Stimulated activated CD8-positive, alpha-beta memory T cell treated with anti-CD3 and anti-CD28 coated beads, Interleukin-15, amount 100 ng/mL, for 48 hours (primary cell): ENCODE measurements at regions not wholly inside any gene's neighbourhood (a gene's known extent, or its start where the extent isn't known, plus 50 kb on each side); places are given as distances from the start of the nearest gene placed in this dataset.

Experiments used
- DNase-seq, 2 donors: peaks; one replicate each; pipeline ENCODE4 v3.0.0-alpha.2; 2020; ENCODE audit warnings: low read depth in 2 of 2

DNA sequence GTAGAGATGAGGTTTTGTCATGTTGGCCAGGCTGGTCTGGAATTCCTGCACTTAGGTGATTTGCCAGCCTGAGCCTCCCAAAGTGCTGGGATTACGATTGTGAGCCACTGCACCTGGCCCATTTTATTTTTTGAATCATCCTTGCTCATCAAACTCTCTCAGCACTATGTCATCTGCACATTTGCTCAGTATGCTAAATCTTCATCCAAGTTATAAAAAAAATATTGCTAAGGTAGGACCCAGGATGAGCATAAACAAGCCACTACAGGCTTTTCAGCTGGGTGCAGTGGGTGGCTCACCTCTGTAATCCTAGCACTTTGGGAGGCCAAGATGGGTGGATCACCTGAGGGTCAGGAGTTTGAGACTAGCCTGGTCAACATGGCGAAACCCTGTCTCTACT, 510.1 kb upstream of the LARGE1 start:
- no peak for DNase-seq

DNA sequence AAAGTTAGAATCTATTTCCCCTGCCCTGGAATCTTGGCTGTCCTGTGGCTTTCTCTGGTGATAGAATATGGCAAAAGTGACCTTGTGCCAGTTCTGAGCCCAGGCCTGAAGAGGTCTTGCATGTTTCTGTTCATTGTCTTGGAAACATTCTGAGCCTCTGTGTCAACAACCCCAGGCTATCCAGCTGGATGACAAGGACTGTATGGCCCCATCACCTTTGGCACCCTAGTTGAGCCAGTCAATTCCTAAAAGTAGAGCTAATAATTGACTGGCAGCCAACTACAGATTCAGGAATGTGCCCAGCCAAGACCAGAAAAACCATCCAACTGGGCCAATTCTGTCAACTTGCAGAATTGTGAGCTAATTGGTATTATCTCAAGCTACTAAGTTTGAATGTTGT, 514.1 kb upstream of the LARGE1 start:
- DNase-seq: no peak

DNA sequence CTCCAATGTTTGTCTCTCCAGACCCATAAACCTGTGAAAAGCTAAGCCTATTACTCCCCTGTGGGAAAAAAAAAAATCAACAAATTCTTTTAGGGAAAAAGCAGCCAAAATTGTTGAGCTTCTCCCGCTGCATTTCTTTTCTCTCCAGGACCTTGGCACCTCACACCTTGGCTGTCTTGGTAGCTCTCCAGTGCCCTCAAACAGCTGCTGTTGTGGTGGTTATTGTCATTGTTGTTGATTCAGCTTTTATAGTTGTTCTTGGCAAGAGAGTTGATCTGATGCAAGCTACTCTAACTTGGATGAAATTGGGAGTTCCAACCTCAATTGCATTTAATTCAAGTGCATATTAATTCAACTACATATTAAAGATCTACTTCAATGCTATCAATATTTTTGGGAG, 516.9 kb upstream of the LARGE1 start:
- DNase-seq: no peak

DNA sequence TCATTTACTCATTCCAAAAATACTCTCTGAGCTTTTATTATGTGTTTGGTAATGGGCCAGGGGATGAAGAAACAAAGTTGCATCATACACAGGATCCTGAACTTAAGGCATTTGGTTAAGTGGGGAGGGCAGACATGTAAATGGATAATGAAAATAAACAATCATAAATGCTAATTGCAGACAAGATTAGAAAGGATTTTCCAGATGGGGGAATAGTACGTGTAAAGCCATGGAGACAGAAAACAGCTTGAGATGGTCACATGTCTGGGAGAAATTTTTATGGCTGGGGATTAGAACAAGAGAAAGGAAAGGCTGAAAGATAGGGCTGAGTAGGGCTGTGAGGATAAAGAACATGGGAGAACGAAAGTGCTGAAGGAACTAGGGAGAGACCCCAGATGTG, 534.3 kb upstream of the LARGE1 start:
- no peak for DNase-seq

DNA sequence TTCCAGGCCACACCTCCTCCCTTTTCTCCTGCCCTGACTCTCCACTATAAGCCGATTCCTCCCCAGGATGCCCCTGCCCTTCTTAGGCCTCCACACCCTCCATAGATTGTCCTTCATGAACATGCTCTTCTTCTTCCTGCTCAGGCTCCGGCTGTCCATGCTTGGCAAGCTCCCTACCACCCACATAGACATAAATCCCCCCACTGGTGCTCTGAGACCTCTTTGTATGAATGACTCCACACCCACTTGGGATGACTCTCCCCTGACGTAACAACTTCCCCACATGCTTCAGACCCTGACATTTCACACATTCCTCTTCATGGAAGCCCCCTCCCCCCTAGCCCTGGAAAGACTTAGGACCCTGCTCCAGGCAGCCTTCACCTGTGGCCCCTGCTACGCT, 542.5 kb upstream of the LARGE1 start:
- no peak for DNase-seq

DNA sequence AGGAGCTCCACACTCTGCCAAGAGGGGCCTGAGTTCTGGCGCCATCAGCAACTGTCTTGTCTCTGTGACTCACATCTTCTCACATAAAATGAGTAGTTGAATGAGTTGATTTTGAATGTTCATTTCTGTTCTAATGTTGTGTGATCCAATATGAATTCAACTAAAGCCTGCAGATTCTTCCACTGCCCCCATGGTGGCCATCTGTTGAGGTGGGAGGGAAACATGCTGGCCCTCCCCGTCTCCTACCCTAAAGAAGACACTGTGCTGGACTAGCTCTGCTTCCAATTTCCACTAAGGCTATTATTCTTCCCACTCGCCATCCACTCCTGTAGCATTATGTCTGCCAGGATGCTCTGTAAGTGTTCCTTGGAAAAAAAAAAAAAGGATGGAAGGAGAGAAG, 555.6 kb upstream of the LARGE1 start:
- no peak for DNase-seq

DNA sequence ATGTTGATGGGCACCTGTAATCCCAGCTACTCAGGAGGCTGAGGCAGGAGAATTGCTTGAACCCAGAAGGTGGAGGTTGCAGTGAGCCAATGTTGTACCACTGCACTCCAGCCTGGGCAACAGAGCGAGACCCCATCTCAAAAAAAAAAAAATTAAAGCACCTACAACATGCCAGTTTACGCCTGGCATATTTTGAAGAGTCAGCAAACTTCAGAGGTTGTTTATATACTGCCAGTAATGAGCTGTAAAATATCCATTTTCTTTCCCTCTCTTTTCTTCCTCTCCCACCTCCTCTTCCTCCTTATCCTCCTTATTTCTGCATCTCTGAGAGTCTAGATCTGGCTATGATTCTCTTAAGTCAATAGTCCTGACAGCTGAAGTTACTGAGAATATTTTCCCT, 556.5 kb upstream of the LARGE1 start:
- DNase-seq: no peak

DNA sequence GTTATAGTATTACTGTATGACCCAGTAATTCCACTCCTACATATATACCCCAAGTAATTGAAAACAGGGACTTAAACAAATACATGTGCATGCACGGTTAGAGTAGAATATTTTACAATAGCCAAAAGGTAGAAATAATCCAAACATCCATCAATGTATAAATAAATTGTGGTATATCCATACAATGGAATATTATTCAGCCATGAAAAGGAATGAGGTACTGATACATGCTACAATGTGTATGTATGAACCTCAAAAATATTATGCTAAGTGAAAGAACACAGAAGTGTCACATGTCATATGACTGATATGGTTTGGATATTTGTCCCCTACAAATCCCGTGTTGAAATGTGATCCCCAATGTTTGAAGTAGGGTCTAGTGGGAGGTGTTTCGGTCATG, 560.8 kb upstream of the LARGE1 start:
- no peak for DNase-seq

DNA sequence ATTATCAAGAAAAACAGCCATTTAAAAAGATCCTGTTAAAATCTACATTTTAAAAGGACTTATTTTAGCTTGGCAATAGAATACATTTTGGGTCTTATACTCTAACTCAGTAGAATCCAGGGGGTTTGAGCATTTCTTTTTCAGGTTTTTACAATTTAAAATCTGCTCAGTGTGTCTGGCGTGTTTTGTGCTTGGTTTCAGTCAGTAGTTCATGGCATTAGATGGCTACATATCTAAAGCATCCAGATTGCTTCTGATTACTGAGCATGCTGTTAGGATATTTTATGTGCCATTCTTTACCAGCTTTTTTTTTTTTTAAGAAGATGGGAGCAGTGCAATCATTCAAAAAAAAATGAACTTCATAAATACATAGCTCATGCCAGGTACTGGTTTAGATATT, 566.1 kb upstream of the LARGE1 start:
- DNase-seq: no peak

DNA sequence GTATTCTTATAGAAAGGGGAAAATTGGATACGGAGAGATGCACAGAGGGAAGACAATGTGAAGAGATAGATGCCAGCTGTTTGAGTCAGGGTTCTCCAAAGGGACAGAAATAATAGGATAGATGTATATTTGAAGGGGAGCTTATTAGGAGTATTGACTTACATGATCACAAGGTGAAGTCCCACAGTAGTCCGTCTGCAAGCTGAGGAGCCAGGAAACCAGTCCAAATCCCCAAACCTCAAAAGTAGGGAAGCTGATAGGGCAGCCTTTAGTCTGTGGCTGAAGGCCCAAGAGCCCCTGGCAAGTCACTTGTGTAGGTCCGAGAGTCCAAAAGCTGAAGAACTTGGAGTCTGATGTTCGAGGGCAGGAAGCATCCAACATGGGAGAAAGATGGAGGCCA, 569.6 kb upstream of the LARGE1 start:
- DNase-seq: no peak

DNA sequence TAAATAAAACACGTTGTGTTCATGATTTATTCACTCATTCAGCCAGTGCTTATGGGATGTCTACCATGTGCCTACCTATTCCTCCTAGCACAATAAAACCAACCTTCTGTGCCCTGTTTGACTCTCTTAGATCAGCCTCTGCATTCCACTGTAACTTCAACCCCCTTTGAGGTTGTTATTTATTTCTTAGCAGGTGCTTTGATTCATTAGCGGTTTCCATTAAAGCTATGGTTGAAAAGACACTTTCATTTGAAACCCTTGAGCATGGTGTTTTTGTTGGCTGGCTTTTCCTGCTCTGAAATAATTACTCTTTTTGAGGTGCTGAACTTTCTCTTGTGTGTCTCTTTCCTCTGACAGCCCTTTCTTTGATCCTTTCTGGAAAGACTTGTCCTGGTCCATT, 570.6 kb upstream of the LARGE1 start:
- no peak for DNase-seq

DNA sequence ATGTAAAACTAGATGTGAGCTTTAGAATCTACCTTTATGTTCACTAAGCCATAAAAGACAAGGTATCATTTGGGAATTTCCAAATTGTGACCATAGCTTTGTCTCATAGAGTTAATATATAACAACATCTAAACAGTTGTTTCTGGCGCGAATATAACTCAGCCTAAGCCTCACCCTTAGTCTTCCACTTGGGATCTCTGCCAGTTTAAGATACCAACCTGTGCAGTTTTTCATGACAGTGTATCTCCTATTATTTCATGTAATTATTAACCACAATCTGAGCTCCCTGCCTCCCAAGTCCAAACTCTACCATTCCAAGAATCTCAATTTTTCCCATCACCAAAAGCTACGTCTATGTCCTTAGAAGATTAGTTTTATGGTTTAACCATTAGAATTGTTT, 572.5 kb upstream of the ISX start:
- DNase-seq: no peak

DNA sequence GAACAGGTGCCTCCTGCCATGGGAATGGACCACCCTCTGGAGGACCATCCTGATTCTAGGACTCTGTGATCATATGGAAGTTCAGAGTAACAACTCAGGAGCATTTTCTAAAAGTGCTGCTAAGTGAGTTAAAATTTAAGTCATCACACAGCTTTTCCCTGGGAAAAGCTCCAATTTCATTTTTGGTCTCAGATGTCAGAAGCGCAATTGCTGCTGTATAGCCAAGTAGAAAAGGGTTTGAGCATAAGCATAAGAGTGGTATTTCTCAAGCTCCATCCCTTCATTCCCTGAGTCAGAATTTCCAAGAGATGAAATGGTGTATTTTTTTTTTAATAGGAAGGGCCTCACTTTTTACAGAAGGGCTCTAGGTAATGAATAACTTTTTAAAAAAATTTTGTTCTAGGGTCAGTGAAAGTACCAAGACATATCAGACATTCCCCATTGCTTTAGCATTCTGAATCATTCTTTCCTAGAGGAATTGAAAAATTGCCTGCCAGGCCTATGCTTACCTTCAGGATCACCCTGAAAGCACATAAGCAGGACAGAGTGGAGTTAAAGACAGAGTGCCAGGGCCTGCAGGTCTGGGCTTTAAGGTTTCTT, 564.5 kb upstream of the ISX start:
- DNase-seq: no peak

DNA sequence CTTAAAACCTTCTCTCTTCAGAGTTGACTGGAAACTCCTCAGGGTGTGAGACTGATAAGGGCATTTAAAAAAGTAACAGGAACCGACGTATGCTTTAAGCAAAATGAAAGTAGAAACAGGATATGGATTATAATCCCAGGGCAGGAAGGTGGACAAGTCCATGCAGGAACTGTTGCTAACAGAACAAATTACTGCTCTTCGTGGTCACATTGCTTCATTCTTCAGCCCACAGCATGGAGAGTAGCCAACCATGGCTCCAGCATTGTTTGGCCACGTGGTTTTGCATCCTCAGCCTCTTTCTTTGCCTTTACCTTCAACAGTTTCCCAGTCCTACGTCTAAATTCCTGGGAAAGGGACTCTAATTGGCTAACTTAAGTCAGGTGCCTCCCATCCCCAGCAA, 563.1 kb upstream of the ISX start:
- DNase-seq: no peak

DNA sequence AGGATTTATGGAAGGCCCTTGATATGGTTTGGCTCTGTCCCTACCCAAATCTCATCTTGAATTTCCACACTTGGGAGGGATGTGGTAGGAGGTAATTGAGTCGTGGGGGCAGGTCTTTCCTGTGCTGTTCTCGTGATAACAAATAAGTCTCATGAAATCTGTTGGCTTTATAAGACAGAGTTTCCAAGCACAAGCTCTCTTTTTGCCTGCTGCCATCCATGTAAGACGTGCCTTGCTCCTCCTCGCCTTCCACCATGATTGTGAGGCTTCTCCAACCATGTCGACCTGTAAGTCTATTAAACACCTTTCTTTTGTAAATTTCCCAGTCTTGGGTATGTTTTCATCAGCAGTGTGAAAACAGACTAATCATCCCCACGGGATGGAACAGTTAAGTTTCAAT, 557.2 kb upstream of the ISX start:
- DNase-seq: no peak

DNA sequence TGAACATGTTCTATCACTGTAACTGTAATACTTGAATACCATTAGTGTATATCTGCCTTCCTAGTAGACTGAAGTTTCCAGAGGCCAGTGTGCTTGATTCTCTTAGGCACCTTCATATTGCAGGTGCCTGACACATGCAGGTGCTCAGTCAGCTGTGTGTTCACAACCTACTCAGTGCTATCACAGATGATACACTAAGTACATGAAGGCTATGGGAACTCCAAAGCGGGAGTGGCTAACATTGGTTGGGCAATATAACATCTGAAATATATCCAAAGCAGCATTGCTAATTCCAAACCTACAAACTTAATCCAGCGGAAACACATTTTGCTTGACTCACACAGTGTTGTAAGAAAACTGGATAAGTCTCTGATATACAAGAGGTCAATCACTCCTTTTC, 539.3 kb upstream of the ISX start:
- DNase-seq: no peak

DNA sequence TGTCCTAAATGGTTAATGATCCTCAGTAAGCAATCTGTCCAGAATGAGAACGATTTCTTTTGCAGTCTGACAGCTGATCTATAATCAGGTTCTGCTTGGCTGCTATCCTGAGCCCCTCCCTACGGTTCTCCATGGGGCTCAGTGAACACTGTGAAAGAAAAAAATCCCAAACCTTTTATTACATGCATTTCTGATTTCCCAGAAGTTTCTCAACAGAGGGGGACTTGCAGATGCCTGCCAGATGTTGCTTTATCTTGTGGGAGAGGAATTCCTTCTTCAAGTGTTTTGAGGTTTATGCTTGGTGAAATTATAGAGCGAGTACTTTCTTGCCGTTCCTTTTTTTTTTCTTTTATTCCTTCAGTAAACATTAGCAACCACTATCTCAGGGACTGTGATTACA, 531.9 kb upstream of the ISX start:
- no peak for DNase-seq

DNA sequence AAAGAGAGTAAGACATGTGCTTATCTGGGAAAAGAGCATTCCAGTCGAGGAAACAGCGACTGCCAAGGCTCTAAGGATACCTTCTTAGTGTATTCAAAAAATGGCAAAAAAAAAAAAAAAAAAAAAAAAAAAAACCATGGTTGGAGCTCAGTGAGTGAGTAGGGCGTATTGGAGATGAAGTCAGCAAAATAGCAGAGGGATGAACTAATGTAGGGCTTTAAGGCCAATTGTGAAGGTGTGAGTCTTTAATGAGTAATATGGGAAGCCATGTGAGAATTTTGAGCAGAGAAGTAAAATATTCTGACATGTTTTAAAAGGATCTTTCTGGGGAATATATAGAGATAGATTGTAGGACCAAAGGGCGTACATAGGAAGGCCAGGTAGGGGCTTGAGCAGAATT, 498.6 kb upstream of the ISX start:
- DNase-seq: no peak

DNA sequence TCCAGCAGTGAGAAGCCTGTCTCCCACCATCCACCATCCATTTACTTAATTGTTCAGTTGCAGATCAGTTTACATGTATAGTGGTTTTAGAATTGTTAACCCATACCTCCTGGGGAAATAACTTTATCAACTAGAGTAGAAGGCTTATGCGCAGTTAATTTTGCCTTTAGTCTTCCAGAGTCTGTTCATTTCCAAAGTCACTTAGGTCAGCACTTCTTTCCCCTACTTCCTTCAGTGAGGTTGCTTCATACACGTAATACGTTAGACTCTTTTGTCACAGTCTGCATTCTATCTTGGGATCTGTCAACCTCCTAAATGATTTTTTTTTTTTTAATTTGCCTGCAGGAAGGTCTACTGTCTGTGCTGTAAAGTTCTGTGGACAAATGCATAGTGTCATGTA, 495.6 kb upstream of the ISX start:
- no peak for DNase-seq

DNA sequence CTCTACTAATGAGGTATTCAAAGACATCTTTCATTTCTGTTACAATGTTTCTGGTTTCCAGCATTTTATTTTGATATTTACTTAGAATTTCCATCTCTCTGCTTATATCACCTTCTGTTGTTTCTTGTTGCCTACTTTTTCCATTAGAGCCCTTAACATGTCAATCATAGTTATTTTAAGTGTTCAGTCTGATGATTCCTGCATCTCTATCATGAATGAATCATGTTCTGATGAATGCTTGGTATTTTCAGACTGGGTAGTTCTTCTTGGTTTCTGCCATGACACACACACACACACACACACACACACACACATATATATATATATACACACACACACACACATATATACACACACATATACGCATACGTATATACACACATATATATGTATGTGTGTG, 486.4 kb upstream of the ISX start:
- DNase-seq: no peak

DNA sequence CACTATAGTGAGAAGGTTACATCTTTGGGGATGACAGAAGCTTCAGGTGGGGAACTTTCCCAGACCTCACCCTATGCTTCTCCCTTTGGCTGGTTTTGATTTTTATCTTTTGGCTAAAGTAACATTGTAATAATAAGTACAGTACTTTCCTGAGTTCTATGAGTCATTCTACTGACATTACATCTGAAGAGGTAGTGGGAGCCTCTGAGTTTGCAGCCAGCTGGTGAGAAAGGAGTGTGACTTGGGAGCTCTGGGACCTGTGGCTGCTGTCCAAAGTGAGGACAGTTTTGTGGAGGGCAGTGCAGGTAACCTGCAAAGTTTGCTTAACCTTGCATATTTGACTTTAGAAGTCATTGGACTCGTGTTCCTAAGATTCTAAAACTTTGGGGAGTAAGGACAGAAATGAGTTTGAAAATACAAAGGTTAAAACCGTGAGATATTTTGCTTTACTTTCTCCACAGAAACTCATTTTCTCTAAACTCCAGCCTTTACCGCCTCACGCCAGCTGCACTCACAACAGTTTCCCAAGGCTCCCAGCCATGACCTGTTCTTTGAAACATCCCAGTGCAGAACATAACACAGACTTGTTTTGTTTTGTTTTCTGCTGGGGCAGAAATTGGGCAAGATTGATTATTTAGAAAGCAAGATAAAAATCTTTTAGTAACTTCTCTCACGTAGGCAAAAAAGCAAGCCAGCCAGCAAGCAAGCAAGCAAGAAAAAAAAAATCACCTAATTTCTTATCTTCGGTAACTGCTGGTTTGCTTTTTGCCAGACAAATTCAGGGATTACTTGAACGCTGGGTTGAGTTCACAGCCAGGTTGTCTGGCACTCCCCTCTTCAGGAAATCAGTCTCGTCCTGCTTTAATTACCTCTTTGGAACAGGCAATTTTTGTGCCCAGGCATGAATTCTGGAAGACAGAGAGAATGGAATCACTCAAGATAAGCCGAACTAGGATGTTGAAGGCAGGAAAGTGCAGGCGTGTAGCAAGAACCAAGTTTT, 478.3 kb upstream of the ISX start:
- DNase-seq: no peak

DNA sequence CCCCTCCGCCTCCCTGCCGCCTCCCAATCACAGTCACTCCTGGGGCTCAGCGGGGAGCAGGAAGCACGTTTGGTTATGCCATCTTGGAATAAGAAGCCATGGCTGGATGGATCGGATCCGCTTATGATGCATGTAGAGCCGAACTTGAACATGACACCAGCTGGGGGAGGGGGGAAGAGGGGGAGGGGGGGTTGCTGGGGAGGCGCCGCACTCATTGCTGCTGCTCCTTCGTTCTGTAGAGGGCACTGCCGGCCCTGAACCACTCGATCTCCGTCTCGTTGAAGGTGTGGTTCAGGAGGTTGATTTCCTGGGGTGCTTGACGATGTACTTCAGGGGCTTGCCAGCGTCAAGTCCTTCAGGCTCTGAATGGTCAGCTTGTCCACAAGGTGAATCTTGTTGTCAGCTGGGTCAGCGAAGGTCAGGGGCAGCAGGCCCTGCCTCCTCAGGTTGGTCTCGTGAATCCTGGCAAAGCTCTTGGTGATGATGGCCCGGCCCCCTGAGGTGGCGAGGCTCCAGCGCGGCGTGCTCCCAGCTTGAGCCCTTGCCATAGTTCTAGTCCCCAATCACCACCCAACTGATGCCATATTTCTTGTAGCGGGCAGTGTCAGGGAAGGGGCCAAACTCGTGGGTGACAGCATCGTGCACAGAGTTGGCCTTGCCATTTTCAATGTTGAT, 476.9 kb upstream of the ISX start:
- DNase-seq: no peak

DNA sequence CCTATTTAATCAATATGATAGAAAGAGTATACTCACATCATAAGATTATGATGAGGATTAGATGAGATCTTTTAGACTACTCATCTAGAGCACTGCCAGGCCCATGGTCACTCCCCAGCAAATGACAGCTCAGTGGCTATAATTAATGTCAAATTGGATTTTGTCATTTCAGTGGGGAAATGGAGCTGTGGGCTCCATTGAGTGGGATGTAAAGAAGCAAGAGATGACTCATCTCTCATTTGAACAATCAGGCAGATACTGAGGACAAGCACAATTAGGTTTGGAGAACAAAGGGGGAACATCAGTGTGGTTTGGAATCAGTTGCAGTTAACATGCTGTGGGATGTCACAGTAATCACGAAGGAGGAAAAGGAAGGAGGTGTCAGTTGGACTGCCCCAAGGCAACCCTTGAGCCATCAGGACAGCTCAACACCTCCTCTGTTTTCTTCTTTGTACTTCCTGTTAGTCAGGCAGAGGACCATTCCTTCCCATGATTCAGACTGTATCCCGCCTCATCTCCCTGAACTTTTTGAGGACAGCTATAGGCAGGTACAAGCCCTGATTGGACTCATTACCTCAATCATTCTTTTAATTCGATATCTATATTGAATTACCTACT, 473.7 kb upstream of the ISX start:
- DNase-seq: no peak
